OCI-LY1 (cell line): ENCODE measurements at regions not wholly inside any gene's neighbourhood (a gene's known extent, or its start where the extent isn't known, plus 50 kb on each side); places are given as distances from the start of the nearest gene placed in this dataset.
A peak's percentile ranks its signal among the peaks of the same experiment; 100 is the strongest.

Experiments used
- H2AFZ ChIP-seq: fragments of 200-600 bp; sonication (generic), shearing (Covaris generic); 2 replicates; pipeline ENCODE4 v1.6.0; 2014; ENCODE audit warnings: antibody characterized with exemption, mild to moderate bottlenecking, low read length
- H3F3A ChIP-seq: fragments of 200-600 bp; sonication (generic), shearing (Covaris generic); 2 replicates; pipeline ENCODE4 v1.6.0; 2014; ENCODE audit warnings: mild to moderate bottlenecking, antibody characterized with exemption, low read length, moderate library complexity; ENCODE audit not compliant: insufficient read depth
- H3K27ac ChIP-seq: fragments of 200-600 bp; sonication (generic); 2 replicates; pipeline ENCODE4 v1.5.1; 2014; ENCODE audit warnings: low read length, mixed run types, mild to moderate bottlenecking, low read depth; ENCODE audit not compliant: poor library complexity, severe bottlenecking
- H3K27me3 ChIP-seq: fragments of 200-600 bp; sonication (generic); 2 replicates; pipeline ENCODE4 v1.6.0; 2014; ENCODE audit warnings: antibody characterized with exemption, mild to moderate bottlenecking, low read length, moderate library complexity; ENCODE audit not compliant: insufficient read depth
- H3K36me3 ChIP-seq: fragments of 200-600 bp; sonication (generic); 2 replicates; pipeline ENCODE4 v1.6.1; 2014; ENCODE audit warnings: mild to moderate bottlenecking, antibody characterized with exemption, low read length, moderate library complexity, mixed read lengths; ENCODE audit not compliant: insufficient read depth
- H3K4me1 ChIP-seq: fragments of 200-600 bp; sonication (generic); 2 replicates; pipeline ENCODE4 v1.5.1; 2014; ENCODE audit warnings: mild to moderate bottlenecking, low read length, moderate library complexity; ENCODE audit not compliant: insufficient read depth, severe bottlenecking
- H3K4me2 ChIP-seq: fragments of 200-600 bp; sonication (generic), shearing (Covaris generic); 2 replicates; pipeline ENCODE4 v1.6.1; 2014; ENCODE audit warnings: low read length
- H3K4me3 ChIP-seq: fragments of 200-600 bp; sonication (generic); 2 replicates; pipeline ENCODE4 v1.5.1; 2014; ENCODE audit warnings: low read length, low read depth, mild to moderate bottlenecking, mixed read lengths; ENCODE audit not compliant: poor library complexity, severe bottlenecking
- H3K79me2 ChIP-seq: fragments of 200-600 bp; shearing (Covaris generic); 2 replicates; pipeline ENCODE4 v1.6.1; 2016; ENCODE audit warnings: mixed run types, low read length, mixed read lengths; ENCODE audit not compliant: insufficient read depth
- H3K9ac ChIP-seq: fragments of 200-600 bp; sonication (generic), shearing (Covaris generic); 2 replicates; pipeline ENCODE4 v1.6.1; 2014; ENCODE audit warnings: mild to moderate bottlenecking, low read length, mixed read lengths
- H3K9me2 ChIP-seq: fragments of 200-600 bp; sonication (generic), shearing (Covaris generic); 2 replicates; pipeline ENCODE4 v1.6.1; 2014; ENCODE audit warnings: low read depth, mild to moderate bottlenecking, low read length, mixed read lengths
- H3K9me3 ChIP-seq: fragments of 200-600 bp; shearing (Covaris generic); 2 replicates; pipeline ENCODE4 v1.6.1; 2014; ENCODE audit warnings: low read length, mixed read lengths
- H4K20me1 ChIP-seq: fragments of 200-600 bp; sonication (generic), shearing (Covaris generic); 2 replicates; pipeline ENCODE4 v1.6.0; 2016; ENCODE audit warnings: mild to moderate bottlenecking, low read length; ENCODE audit not compliant: insufficient read depth
- CTCF ChIP-seq: fragments of 200-600 bp; sonication (generic), shearing (Covaris generic); IDR thresholded peaks from 2 replicates; pipeline ENCODE4 v1.5.1; 2017; ENCODE audit warnings: mild to moderate bottlenecking, antibody characterized with exemption, low read length, moderate library complexity, mixed read lengths
- EZH2 ChIP-seq: fragments of 200-600 bp; sonication (generic), shearing (Covaris generic); IDR thresholded peaks from 2 replicates; pipeline ENCODE4 v1.8.0; 2017; ENCODE audit warnings: borderline replicate concordance, mixed run types, mild to moderate bottlenecking, antibody characterized with exemption, low read length, moderate library complexity, mixed read lengths

GRCh38 chr5:32903613-32904012 is 192.5 kb downstream of the NPR3 start:
- H3K9me3 ChIP-seq, result no peaks in the 10 kb centered on the region
- no peak for TF ChIP-seq EZH2
- TF ChIP-seq CTCF, result no peak
- no peak overlapping the region for H3K4me3 ChIP-seq
- H2AFZ ChIP-seq, result no peak overlapping the region
- H3K4me1 ChIP-seq, result no peaks in the 10 kb centered on the region
- no peak overlapping the region for H3K4me2 ChIP-seq
- H3K79me2 ChIP-seq, result no peaks in the 10 kb centered on the region
- H3K36me3 ChIP-seq, result no peaks in the 10 kb centered on the region
- no peak overlapping the region for H3K27ac ChIP-seq
- no peaks in the 10 kb centered on the region for H3K27me3 ChIP-seq
- no peaks in the 10 kb centered on the region for H3F3A ChIP-seq
- H3K9me2 ChIP-seq, result no peaks in the 10 kb centered on the region
- no peaks in the 10 kb centered on the region for H4K20me1 ChIP-seq
- no peak overlapping the region for H3K9ac ChIP-seq

GRCh38 chr5:32908641-32909040 is 197.5 kb downstream of the NPR3 start:
- no peaks in the 10 kb centered on the region for H3K79me2 ChIP-seq
- H3K4me2 ChIP-seq, result no peak overlapping the region
- H4K20me1 ChIP-seq, result no peaks in the 10 kb centered on the region
- no peak for TF ChIP-seq CTCF
- TF ChIP-seq EZH2, result no peak
- no peak overlapping the region for H3K27ac ChIP-seq
- H3K4me1 ChIP-seq, result no peaks in the 10 kb centered on the region
- H3K9me3 ChIP-seq, result no peaks in the 10 kb centered on the region
- H3K36me3 ChIP-seq, result no peaks in the 10 kb centered on the region
- H3K9ac ChIP-seq, result no peak overlapping the region
- H3K27me3 ChIP-seq, result no peaks in the 10 kb centered on the region
- no peaks in the 10 kb centered on the region for H3F3A ChIP-seq
- no peak overlapping the region for H2AFZ ChIP-seq
- H3K9me2 ChIP-seq, result no peaks in the 10 kb centered on the region
- no peak overlapping the region for H3K4me3 ChIP-seq

- H3F3A ChIP-seq, result no peaks in the 10 kb centered on the region
- H3K4me3 ChIP-seq, result no peak overlapping the region
- no peak for TF ChIP-seq EZH2
- H3K27me3 ChIP-seq, result no peaks in the 10 kb centered on the region
- H3K9me3 ChIP-seq, result no peaks in the 10 kb centered on the region
- no peak overlapping the region for H3K27ac ChIP-seq
- H3K4me1 ChIP-seq, result no peaks in the 10 kb centered on the region
- H3K4me2 ChIP-seq, result no peak overlapping the region
- no peaks in the 10 kb centered on the region for H3K36me3 ChIP-seq
- H4K20me1 ChIP-seq, result no peaks in the 10 kb centered on the region
- no peaks in the 10 kb centered on the region for H3K79me2 ChIP-seq
- H3K9ac ChIP-seq, result no peak overlapping the region
- H3K9me2 ChIP-seq, result no peaks in the 10 kb centered on the region
- H2AFZ ChIP-seq, result no peak overlapping the region
Observed at GRCh38 chr5:32909207-32909606, 198.1 kb downstream of the NPR3 start.

GRCh38 chr5:32916648-32917047 is 205.5 kb downstream of the NPR3 start:
- no peak overlapping the region for H2AFZ ChIP-seq
- H3K9me2 ChIP-seq, result no peaks in the 10 kb centered on the region
- H3F3A ChIP-seq, result no peaks in the 10 kb centered on the region
- no peaks in the 10 kb centered on the region for H3K9me3 ChIP-seq
- H3K27ac ChIP-seq, result no peak overlapping the region
- no peaks in the 10 kb centered on the region for H3K79me2 ChIP-seq
- H3K36me3 ChIP-seq, result no peaks in the 10 kb centered on the region
- H3K4me1 ChIP-seq, result no peaks in the 10 kb centered on the region
- no peaks in the 10 kb centered on the region for H4K20me1 ChIP-seq
- TF ChIP-seq CTCF, result peak; percentile 36; the same call in 1 of the 2 replicates
- no peak for TF ChIP-seq EZH2
- H3K9ac ChIP-seq, result no peak overlapping the region
- no peaks in the 10 kb centered on the region for H3K27me3 ChIP-seq
- H3K4me3 ChIP-seq, result no peak overlapping the region
- H3K4me2 ChIP-seq, result no peak overlapping the region
